ENCODE measurements at regions not wholly inside any gene's neighbourhood (a gene's known extent, or its start where the extent isn't known, plus 50 kb on each side); places are given as distances from the start of the nearest gene placed in this dataset.
A peak's percentile ranks its signal among the peaks of the same experiment; 100 is the strongest.
"Not testable (repeated sequence)": the region's sequence is repeated elsewhere in the genome, so short reads cannot be mapped to it uniquely, and the experiment has no call there.

DNA sequence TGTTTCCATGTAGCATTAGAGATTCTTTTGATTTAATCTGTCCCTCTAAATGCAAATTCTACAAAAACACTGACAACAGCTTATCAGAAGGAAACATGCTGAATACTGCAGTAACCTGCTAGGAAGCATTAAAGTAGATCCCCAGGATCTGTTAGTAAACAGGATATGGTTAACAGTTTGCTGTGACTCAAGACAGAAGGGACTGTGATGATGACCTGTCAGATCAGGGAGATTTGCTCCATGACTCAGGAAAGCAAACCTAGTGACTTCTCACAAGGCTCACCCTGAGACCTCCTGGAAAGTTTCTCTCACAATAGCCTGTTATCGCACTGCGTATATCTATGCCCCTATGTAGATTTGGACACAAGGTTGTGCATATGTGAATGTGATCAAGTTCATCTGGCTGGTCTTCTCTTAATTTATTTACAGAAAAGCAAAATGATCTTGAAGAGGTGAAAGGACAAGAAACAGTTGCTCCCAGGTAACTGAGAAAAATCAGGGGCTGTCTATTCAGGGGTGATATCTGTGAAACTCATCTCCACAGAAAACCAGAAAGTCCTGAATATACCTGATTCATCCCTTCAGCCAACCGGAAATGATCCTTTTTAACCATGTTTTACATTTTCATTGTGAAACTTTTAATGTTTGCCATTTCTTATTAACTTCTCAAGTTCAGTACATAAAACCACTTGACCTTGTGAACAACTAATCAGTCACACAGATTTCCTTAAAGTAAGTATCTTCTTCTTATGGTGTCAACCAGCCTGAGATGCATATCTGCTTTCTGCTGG lies 333.1 kb upstream of the COX7C start:
- not testable (repeated sequence) for DNase-seq

DNA sequence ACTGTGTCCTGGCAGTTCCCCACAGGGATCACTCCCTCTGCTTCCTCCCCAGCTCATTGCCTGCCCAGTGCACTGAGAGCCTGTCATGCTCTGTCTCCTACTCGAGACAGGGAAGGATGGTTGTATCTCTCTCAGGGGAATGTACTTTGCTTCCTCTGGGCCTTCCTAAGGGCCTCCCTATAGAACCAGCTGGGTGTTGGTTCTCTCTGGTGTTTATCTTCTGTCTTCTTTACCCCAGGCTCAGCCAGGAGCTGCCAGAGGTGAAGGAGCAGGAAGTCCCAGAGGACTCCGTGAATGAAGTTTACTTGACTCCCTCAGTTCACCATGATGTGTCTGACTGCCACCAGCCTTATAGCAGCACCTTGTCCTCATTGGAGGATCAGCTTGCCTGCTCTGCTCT lies 330.3 kb upstream of the COX7C start:
- not testable (repeated sequence) for DNase-seq

- DNase-seq = not testable (repeated sequence)
These were observed 328.0 kb upstream of the COX7C start for GRCh38 chr5:86289786-86290185.

DNA sequence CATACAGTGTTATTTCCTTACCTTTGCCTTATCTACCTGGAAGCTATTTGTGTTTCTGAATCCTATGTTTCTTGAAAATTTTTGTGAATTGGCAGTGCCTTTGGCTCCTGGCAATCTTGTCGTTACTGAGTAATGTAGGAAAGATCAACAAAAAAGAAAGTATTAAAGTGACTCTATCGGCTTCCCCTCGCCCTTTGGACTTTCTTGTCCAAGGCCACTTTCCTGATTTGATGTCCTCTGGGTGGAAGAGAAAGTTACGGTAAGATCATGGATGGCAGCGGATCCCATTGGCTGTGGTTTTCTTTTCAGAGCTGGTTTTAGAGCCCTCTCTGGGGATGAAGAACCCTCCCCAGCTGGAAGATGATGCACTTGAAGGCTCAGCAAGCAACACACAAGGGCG lies 324.9 kb upstream of the COX7C start:
- not testable (repeated sequence) for DNase-seq

DNA sequence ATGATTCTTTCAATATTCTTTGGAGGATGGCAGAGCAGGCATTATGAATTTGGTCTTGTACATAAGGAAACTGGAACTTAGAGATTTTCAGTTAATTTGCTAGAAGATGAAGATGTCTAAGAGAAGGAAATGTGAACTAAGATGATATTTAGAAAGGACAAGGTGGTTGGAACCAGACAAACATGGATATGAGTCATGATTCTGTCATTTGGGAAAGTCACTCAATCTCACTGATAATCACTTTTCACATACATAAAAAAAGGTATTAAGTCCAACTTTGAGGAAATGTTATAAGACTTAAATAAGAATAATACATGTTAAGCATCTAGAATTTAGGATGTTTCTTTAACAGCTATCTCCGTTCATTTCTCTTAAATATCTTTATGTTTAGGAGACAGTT lies 315.1 kb upstream of the COX7C start:
- not testable (repeated sequence) for DNase-seq

DNA sequence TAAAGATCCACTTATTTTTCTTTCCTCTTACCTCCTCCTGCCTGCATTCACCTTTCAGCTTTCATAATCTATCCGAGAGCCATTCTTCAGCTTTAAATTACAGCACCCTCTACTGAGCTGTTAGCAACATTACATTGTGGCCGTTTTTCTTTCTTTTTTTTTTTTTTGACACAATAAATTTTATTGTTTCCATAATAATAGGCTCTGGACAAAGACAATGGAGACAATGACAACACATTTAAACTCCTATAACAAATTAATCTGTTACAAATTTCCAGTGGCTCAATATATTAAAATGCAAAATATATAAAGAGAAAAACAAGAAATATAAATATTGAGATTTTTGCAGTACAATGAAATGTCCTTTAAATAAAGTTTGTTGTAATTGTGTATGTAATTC lies 312.7 kb upstream of the COX7C start:
- DNase-seq = peak; percentile 10

DNA sequence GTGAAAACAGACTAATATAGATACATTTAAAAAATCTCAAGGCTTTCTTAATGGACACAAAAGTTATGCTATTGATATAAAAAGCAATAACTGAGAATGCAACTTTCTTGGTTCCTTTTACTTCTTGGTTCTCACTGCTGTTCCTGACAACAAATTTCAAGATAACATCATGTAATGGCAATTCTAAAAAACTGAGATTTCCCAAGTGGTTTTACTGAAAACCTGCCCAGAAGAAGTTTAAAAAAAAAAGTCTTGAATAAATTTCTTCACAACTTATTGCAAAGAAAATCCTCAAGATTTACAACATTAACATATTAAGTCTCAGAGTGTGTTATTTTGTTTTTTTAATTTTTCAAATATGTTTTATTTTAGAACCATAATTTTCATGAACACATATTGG lies 302.8 kb upstream of the COX7C start:
- no peak for DNase-seq

GRCh38 chr5:86320266-86320665 lies 297.5 kb upstream of the COX7C start:
- DNase-seq = no peak

DNA sequence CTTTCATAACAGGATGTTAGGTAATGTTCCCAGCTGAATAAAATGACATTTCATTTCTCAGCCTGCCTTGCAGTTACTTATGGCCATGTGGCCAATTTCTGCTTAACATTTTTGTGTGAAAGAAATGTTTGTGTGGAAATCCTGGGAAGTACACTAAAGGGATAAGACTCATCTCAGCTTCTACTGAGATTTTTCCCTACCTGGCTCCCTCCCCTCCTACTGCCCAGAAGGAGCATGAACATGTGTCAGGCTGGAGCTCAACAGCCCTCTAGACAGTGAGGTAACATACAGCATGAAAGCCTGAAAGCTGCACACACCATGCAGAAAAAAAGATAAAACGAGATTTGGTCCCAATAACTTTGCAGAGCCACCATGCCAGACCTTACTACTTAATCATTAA lies 288.4 kb upstream of the COX7C start:
- no peak for DNase-seq

- DNase-seq = no peak
These were observed 287.0 kb upstream of the COX7C start for GRCh38 chr5:86330736-86331135.

GRCh38 chr5:86332851-86333250 lies 284.9 kb upstream of the COX7C start:
- no peak for DNase-seq

GRCh38 chr5:86337667-86338460 lies 279.9 kb upstream of the COX7C start:
- no peak for DNase-seq

- no peak for DNase-seq
These were observed 263.1 kb upstream of the COX7C start for GRCh38 chr5:86354664-86355063.

GRCh38 chr5:86360801-86361200 lies 256.9 kb upstream of the COX7C start:
- no peak for DNase-seq

GRCh38 chr5:86371061-86371460 lies 246.7 kb upstream of the COX7C start:
- DNase-seq = no peak

GRCh38 chr5:86374611-86375010 lies 243.1 kb upstream of the COX7C start:
- DNase-seq = no peak

- no peak for DNase-seq
These were observed 241.5 kb upstream of the COX7C start for GRCh38 chr5:86376214-86376613.

GRCh38 chr5:86403190-86403589 lies 214.6 kb upstream of the COX7C start:
- no peak for DNase-seq

DNA sequence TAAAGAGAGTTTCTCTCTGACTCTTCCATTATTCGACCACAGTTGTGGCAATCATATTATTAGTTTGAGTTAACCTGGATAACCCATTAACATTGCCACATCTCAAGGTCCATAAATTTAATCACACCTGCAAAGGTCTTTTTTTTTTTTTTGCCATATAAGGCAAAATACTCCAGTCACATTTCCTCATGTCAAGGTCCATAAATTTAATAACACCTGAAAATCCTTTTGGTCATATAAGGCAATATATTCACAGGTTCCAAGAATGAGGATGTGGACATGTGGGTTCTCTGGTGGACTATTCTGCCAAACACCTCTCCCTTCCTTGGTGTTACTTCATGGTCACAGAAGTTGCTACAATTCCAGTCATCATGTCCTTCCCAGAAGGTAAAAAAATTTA lies 213.5 kb upstream of the COX7C start:
- no peak for DNase-seq

- DNase-seq = no peak
These were observed 210.0 kb upstream of the COX7C start for GRCh38 chr5:86407711-86408110.

- no peak for DNase-seq
These were observed 206.1 kb upstream of the COX7C start for GRCh38 chr5:86411596-86411995.

DNA sequence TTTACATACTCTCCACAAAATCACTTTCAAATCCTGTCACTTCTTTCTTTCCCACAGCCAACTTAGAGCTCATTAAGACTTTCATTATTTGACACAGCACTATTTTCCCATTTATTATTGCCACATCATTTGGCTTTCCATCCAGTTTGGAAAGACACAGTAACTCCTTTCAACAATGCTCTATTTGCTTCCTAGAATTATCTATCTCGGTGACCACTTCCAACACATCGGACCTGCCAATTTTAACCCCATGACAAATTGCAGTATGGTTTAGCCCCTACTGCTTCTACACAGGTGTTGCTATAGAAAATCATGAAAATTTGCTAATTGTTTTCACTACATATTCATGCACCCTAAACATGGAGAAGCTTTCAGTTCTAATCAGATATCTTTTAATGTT lies 190.6 kb upstream of the COX7C start:
- DNase-seq = no peak

- no peak for DNase-seq
These were observed 178.1 kb upstream of the COX7C start for GRCh38 chr5:86439593-86440110.
